Omental fat pad (tissue), 3 donors: ENCODE measurements at regions not wholly inside any gene's neighbourhood (a gene's known extent, or its start where the extent isn't known, plus 50 kb on each side); places are given as distances from the start of the nearest gene placed in this dataset.

Experiments used
- ATAC-seq: fragments of 150-250 bp; one replicate; pipeline ENCODE4 v1.9.1; 2016; ENCODE audit warnings: mild to moderate bottlenecking, moderate library complexity; ENCODE audit not compliant: low FRiP score
- DNase-seq: peaks from one replicate; pipeline ENCODE4 v3.0.0-alpha.2; 2019; ENCODE audit warnings: low spot score
- TF ChIP-seq, protein P1 (sequence below), 3 donors: fragments of 450-650 bp; IDR thresholded peaks; one replicate each; pipeline ENCODE4 v1.5.1; 2016 to 2017; ENCODE audit warnings: antibody characterized with exemption in 3 of 3, mild to moderate bottlenecking in 3 of 3, moderate library complexity in 2 of 3

DNA sequence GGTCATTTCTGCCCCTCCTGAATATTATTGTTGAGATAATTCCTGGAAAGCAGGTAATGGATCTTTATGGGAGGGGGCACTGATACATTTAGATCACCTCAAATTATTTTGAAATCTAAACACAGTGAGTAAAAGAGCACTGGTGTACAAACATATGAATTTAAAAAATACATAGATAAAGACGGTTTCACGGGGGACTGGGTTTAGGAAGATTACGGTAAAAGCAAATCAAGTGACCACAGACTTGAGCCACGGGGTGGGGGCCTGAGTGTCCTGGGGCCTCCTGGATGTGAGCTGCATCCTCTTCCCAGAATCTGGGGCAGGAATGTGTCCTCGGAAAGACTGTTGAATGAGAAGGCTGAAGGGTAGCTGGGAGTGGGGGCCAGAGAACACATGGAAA, 219.1 kb upstream of the KLF6 start:
- ATAC-seq (no peak), DNase-seq (no peak)
- TF ChIP-seq, protein P1, sequence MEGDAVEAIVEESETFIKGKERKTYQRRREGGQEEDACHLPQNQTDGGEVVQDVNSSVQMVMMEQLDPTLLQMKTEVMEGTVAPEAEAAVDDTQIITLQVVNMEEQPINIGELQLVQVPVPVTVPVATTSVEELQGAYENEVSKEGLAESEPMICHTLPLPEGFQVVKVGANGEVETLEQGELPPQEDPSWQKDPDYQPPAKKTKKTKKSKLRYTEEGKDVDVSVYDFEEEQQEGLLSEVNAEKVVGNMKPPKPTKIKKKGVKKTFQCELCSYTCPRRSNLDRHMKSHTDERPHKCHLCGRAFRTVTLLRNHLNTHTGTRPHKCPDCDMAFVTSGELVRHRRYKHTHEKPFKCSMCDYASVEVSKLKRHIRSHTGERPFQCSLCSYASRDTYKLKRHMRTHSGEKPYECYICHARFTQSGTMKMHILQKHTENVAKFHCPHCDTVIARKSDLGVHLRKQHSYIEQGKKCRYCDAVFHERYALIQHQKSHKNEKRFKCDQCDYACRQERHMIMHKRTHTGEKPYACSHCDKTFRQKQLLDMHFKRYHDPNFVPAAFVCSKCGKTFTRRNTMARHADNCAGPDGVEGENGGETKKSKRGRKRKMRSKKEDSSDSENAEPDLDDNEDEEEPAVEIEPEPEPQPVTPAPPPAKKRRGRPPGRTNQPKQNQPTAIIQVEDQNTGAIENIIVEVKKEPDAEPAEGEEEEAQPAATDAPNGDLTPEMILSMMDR (IDR thresholded peaks at IDR 0.05), result no peak

DNA sequence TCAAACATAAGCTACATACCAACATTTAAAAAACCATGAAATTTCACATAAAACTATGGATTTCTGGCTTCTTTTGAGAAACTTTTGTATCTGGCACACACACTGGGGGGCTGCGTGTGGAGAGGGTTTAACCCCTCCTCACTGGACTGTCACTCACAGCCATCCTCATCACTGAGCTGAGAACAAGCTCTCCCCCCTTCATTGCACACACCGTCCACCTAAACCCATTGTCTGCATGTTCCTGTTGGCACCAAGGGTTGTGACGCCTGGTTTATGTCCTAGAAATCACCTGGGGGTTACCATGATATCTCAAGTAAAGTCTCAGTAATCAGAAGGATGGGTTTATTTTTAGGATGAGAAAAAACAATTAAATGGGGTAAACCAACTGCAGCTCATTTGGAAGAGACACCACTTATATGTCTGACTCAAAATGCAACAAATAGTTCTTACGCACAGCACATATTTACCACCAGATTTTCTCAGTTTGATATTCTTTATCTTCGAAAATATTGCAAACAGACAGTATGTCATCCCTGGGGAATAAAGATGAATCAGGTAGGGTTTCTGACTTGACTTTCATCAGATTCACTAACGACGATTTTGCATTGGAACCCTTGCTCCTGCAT, 218.5 kb upstream of the KLF6 start:
- TF ChIP-seq, protein P1 (IDR thresholded peaks at IDR 0.05), result no peak
- no peak for DNase-seq
- ATAC-seq, result no peak

DNA sequence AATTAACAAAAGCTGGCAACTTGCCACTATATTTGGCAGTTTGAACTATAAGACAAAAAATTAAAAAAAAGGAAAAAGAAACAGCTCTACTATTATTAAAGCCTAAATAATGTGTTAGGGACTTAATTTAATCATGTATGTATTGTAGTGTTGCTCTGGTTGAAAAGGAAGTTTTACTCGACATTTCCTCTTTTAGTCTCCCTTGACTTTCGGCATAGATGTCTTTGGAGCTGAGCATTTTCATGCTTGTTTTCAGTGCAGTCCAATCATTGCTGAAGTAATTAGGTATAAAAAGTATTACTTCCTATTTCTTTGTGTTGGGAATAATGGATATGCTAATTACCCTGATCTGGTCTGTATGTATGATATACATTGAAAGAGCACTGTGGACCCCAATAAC, 216.8 kb upstream of the KLF6 start:
- TF ChIP-seq, protein P1 (IDR thresholded peaks at IDR 0.05), result no peak
- DNase-seq (no peak), ATAC-seq (no peak)

DNA sequence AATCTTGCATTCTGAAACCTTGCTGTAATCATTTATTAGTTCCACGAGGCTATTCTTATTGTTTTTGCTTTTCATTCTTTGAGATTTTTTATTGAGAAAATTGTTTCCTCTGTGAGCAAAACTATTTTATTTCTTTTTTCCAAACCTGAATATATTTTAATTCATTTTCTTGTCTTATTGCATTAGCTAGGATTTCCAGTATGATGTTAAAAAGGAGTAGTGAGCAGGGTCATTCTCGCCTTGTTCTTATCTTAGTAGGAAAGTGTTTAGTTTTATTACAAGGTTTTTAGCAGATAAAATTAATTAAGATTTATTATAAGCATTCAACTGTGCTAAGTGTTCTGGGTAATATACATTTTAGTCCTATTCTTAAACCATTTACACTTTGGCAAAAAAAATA, 214.6 kb upstream of the KLF6 start:
- TF ChIP-seq, protein P1 (IDR thresholded peaks at IDR 0.05), result no peak
- no peak for DNase-seq
- ATAC-seq, result no peak

DNA sequence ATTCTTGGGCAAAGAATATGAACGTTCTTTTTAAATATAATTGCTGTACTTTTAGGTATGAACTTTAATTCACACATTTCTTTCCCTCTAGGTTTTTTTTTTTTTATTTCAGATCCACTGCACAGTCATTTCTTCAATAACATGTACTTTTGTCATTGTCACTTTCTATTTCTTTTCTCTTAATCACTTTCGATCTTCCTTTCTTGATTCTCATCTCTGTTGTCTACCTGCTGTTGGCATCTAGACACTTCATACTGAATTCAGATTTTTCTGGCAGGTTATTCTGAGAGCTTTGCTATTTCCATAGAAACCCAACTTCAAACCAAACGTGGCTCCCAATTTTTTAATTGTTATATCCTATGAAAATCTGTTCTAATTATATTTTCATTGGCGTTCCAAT, 211.7 kb upstream of the KLF6 start:
- TF ChIP-seq, protein P1 (IDR thresholded peaks at IDR 0.05), result no peak
- no peak for ATAC-seq
- no peak for DNase-seq

DNA sequence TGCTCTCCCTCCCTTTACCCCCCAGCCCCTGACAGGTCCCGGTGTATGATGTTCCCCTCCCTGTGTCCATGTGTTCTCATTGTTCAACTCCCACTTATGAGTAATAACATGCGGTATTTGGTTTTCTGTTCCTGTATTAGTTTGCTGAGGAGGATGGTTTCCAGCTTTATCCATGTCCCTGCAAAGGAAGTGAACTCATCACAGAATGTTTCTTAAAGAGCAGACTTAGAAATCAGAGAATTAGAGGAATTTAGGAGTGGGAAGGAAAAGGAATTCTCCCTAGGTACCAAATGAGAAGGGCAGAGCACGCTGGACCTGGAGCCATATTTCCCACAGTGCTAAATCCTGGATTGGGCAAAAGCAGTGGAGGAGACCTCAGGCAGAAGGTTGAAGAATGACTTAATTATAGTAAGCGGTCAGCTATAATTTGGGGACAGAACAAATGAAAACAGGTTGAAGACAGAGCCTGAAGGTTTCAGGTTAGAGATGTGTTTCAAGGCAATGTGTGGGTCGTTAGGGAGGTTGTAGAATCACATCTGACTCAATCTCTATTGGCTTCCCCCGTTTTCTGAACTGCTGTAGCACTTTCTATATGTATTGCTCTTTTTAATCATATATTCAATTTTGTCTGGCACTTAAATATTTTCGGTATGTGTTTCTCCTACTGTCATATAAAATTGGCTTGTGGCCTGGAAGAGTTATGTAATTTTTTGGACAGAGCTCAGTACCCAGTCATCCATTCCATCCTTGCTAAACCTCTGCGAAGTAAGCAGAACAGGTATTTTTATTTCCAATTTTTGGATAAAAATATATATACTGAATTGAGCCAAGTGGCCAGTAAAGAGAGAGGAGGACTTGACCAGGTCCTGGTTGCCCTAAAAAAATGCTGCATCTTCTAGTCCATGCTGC, 210.5 kb upstream of the KLF6 start:
- no peak for ATAC-seq
- TF ChIP-seq, protein P1 (IDR thresholded peaks at IDR 0.05), result no peak
- no peak for DNase-seq
